Left lung (tissue), 4 donors: ENCODE measurements at regions not wholly inside any gene's neighbourhood (a gene's known extent, or its start where the extent isn't known, plus 50 kb on each side); places are given as distances from the start of the nearest gene placed in this dataset.

ENCODE experiments used
- ATAC-seq: fragments of 200-7000 bp; cut with Tn5 transposase; one replicate; pipeline ENCODE4 v1.9.1; 2020; ENCODE audit warnings: moderate library complexity
- DNase-seq, 4 donors: peaks; one replicate each; pipeline ENCODE4 v3.0.0-alpha.2; 2013 to 2020
- H3K27ac ChIP-seq, 2 donors: fragments of 200-600 bp; sonication (generic) in 1 of 2; one replicate each; pipeline versions ENCODE4 v1.5.0 to v1.8.0; 2020 to 2021
- H3K27me3 ChIP-seq, 2 donors: fragments of 200-600 bp; sonication (generic) in 1 of 2; one replicate each; pipeline versions ENCODE4 v1.5.0 to v1.8.0; 2020 to 2021
- H3K36me3 ChIP-seq, 2 donors: fragments of 200-600 bp; sonication (generic) in 1 of 2; one replicate each; pipeline versions ENCODE4 v1.5.0 to v1.8.0; 2020 to 2021
- H3K4me1 ChIP-seq, 2 donors: fragments of 200-600 bp; one replicate each; pipeline ENCODE4 v1.8.0; 2021
- H3K4me3 ChIP-seq, 2 donors: fragments of 200-600 bp; sonication (generic) in 1 of 2; one replicate each; pipeline versions ENCODE4 v1.5.0 to v1.8.0; 2020 to 2021; ENCODE audit warnings: mild to moderate bottlenecking in 1 of 2
- H3K9me3 ChIP-seq, 2 donors: fragments of 200-600 bp; sonication (generic) in 1 of 2; one replicate each; pipeline versions ENCODE4 v1.5.0 to v1.8.0; 2020 to 2021
- intact Hi-C, 2 donors: fragments of 100-400 bp; cut with DNase I; formaldehyde crosslinking; loops; one replicate each; pipeline versions ENCODE4 v1.11.2 to v1.14.2; 2022
- TF ChIP-seq, protein P1 (sequence below), 2 donors: fragments of 200-600 bp; sonication (generic) in 1 of 2; IDR thresholded peaks; one replicate each; pipeline versions ENCODE4 v1.5.0 to v1.8.0; 2021; ENCODE audit warnings: antibody characterized with exemption in 2 of 2
- donor health status: DM: no; HTN: yes; CAD: no.
- donor health status: DM: no; HTN: no; CAD: no.

GRCh38 chr2:39513641-39514094 is 76.6 kb upstream of the MAP4K3 start:
- peak overlapping the region; percentile 24 to 40 for H3K27ac ChIP-seq

GRCh38 chr2:39514825-39515224 is 77.7 kb upstream of the MAP4K3 start:
- H3K4me3 ChIP-seq = no peak overlapping the region
- TF ChIP-seq, protein P1, sequence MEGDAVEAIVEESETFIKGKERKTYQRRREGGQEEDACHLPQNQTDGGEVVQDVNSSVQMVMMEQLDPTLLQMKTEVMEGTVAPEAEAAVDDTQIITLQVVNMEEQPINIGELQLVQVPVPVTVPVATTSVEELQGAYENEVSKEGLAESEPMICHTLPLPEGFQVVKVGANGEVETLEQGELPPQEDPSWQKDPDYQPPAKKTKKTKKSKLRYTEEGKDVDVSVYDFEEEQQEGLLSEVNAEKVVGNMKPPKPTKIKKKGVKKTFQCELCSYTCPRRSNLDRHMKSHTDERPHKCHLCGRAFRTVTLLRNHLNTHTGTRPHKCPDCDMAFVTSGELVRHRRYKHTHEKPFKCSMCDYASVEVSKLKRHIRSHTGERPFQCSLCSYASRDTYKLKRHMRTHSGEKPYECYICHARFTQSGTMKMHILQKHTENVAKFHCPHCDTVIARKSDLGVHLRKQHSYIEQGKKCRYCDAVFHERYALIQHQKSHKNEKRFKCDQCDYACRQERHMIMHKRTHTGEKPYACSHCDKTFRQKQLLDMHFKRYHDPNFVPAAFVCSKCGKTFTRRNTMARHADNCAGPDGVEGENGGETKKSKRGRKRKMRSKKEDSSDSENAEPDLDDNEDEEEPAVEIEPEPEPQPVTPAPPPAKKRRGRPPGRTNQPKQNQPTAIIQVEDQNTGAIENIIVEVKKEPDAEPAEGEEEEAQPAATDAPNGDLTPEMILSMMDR (IDR thresholded peaks at IDR 0.05) = no peak
- peaks cover 15 to 36% of the 10 kb centered on the region in 2 donors for H3K4me1 ChIP-seq
- ATAC-seq (no peak), DNase-seq (no peak)
- H3K36me3 ChIP-seq = no peaks in the 10 kb centered on the region
- no peaks in the 10 kb centered on the region for H3K27me3 ChIP-seq
- H3K9me3 ChIP-seq = no peaks in the 10 kb centered on the region
- intact Hi-C loops = loop anchor here in 1 of 2 donors (10.0 kb wide), 1 partner anchor 180 kb away; no protein-coding TSS in a partner anchor
- peak overlapping the region in 1 of 2 donors; percentile 39 for H3K27ac ChIP-seq

More at GRCh38 chr2:39513641-39514094, 76.6 kb upstream of the MAP4K3 start:
- intact Hi-C loops = loop anchor here in 1 of 2 donors (10.0 kb wide), 1 partner anchor 181 kb away; no protein-coding TSS in a partner anchor
- TF ChIP-seq, protein P1 (IDR thresholded peaks at IDR 0.05) = peak; percentile 51 to 64
- H3K27me3 ChIP-seq = no peaks in the 10 kb centered on the region
- no peak overlapping the region for H3K4me3 ChIP-seq
- no peaks in the 10 kb centered on the region for H3K36me3 ChIP-seq
- ATAC-seq (peak; percentile 92), DNase-seq (peak in 2 of 4 donors; percentile 42 to 71)
- no peaks in the 10 kb centered on the region for H3K9me3 ChIP-seq
- H3K4me1 ChIP-seq = peaks cover 15 to 36% of the 10 kb centered on the region in 2 donors

GRCh38 chr2:39515273-39515896 is 78.3 kb upstream of the MAP4K3 start:
- Histone ChIP-seq H3K4me3 (no peak overlapping the region), H3K9me3 (no peaks in the 10 kb centered on the region), H3K4me1 (peaks cover 15 to 36% of the 10 kb centered on the region in 2 donors), H3K27me3 (no peaks in the 10 kb centered on the region), H3K27ac (peak overlapping the region in 1 of 2 donors; percentile 39), H3K36me3 (no peaks in the 10 kb centered on the region)
- intact Hi-C loops = loop anchor here in 1 of 2 donors (10.0 kb wide), 1 partner anchor 179 kb away; no protein-coding TSS in a partner anchor
- ATAC-seq (no peak), DNase-seq (no peak)
- TF ChIP-seq, protein P1 (IDR thresholded peaks at IDR 0.05) = no peak

GRCh38 chr2:39515897-39516346 is 78.8 kb upstream of the MAP4K3 start:
- DNase-seq (no peak), ATAC-seq (no peak)
- H3K4me1 ChIP-seq = peaks cover 15 to 36% of the 10 kb centered on the region in 2 donors
- H3K4me3 ChIP-seq = no peak overlapping the region
- no peaks in the 10 kb centered on the region for H3K36me3 ChIP-seq
- no peaks in the 10 kb centered on the region for H3K27me3 ChIP-seq
- peaks cover 0 to under 1% of the 10 kb centered on the region in 2 donors for H3K9me3 ChIP-seq
- H3K27ac ChIP-seq = peak overlapping the region in 1 of 2 donors; percentile 39
- TF ChIP-seq, protein P1 (IDR thresholded peaks at IDR 0.05) = no peak
- intact Hi-C loops = loop anchor here in 1 of 2 donors (10.0 kb wide), 1 partner anchor 179 kb away; no protein-coding TSS in a partner anchor
